Mesendoderm (in vitro differentiated cells): ENCODE measurements at regions not wholly inside any gene's neighbourhood (a gene's known extent, or its start where the extent isn't known, plus 50 kb on each side); places are given as distances from the start of the nearest gene placed in this dataset.
A peak's percentile ranks its signal among the peaks of the same experiment; 100 is the strongest.

Source experiments
- DNase-seq: peaks from one replicate; pipeline ENCODE4 v3.0.0; 2013
- H2AK5ac ChIP-seq: 2 replicates; pipeline ENCODE4 v1.6.1; 2013; ENCODE audit warnings: low read length, inconsistent platforms
- H2BK120ac ChIP-seq: 2 replicates; pipeline ENCODE4 v1.6.1; 2013; ENCODE audit warnings: low read depth, mild to moderate bottlenecking, low read length, moderate library complexity, mixed read lengths
- H2BK15ac ChIP-seq: replicated peaks from 2 replicates; pipeline ENCODE4 v1.6.1; 2013; ENCODE audit warnings: low read depth, mild to moderate bottlenecking, moderate library complexity
- H2BK5ac ChIP-seq: 2 replicates; pipeline ENCODE4 v1.6.1; 2013; ENCODE audit warnings: low read length, inconsistent platforms
- H3K18ac ChIP-seq: 2 replicates; pipeline ENCODE4 v1.6.1; 2013; ENCODE audit warnings: mild to moderate bottlenecking, low read length, mixed read lengths
- H3K23ac ChIP-seq: one replicate; pipeline ENCODE4 v1.6.1; 2013; ENCODE audit warnings: low read length
- H3K27ac ChIP-seq: 2 replicates; pipeline ENCODE4 v1.5.1; 2013; ENCODE audit warnings: low read depth, mild to moderate bottlenecking, inconsistent platforms, low read length, moderate library complexity
- H3K27me3 ChIP-seq: 2 replicates; pipeline ENCODE4 v1.6.1; 2013; ENCODE audit warnings: low read length, control low read depth, mild to moderate bottlenecking, inconsistent platforms; ENCODE audit not compliant: insufficient read depth, poor library complexity
- H3K36me3 ChIP-seq: 2 replicates; pipeline ENCODE4 v1.6.1; 2013; ENCODE audit warnings: low read length, inconsistent platforms; ENCODE audit not compliant: control insufficient read depth, insufficient read depth
- H3K4ac ChIP-seq: one replicate; pipeline ENCODE4 v1.6.1; 2013; ENCODE audit warnings: low read depth, mild to moderate bottlenecking, low read length, moderate library complexity
- H3K4me1 ChIP-seq: 2 replicates; pipeline ENCODE4 v1.6.1; 2013; ENCODE audit warnings: low read depth, low read length, inconsistent platforms; ENCODE audit not compliant: control insufficient read depth
- H3K4me2 ChIP-seq: 2 replicates; pipeline ENCODE4 v1.6.1; 2013; ENCODE audit warnings: low read length
- H3K4me3 ChIP-seq: 2 replicates; pipeline ENCODE4 v1.5.1; 2013; ENCODE audit warnings: mild to moderate bottlenecking, low read length
- H3K56ac ChIP-seq: one replicate; pipeline ENCODE4 v1.6.1; 2013; ENCODE audit warnings: low read length
- H3K79me1 ChIP-seq: 2 replicates; pipeline ENCODE4 v1.6.1; 2013; ENCODE audit warnings: low read length, inconsistent platforms
- H3K79me2 ChIP-seq: 2 replicates; pipeline ENCODE4 v1.6.1; 2013; ENCODE audit warnings: mild to moderate bottlenecking, low read length; ENCODE audit not compliant: control insufficient read depth, insufficient read depth
- H3K9ac ChIP-seq: 2 replicates; pipeline ENCODE4 v1.6.1; 2013; ENCODE audit warnings: low read length, inconsistent platforms
- H4K5ac ChIP-seq: one replicate; pipeline ENCODE4 v1.6.1; 2013; ENCODE audit warnings: low read length
- H4K8ac ChIP-seq: one replicate; pipeline ENCODE4 v1.6.1; 2013; ENCODE audit warnings: low read depth, mild to moderate bottlenecking, control low read depth, low read length, moderate library complexity
- WGBS: extraction: QIAGEN DNeasy Blood & Tissue Kit; methylation state at CpG from one replicate; pipeline ENCODE4 v1.1.7; 2013; ENCODE audit warnings: low lambda C conversion rate, missing lambda C conversion rate; ENCODE audit not compliant: insufficient coverage; ENCODE audit errors: extremely low coverage; 5-methylcytosine and 5-hydroxymethylcytosine counted together

GRCh38 chr1:69313118-69313517 is 254.6 kb upstream of the LRRC7 start:
- Histone ChIP-seq H3K9ac (no peak overlapping the region), H2AK5ac (peak overlapping the region; percentile 57), H3K4me2 (no peak overlapping the region), H3K36me3 (no peaks in the 10 kb centered on the region), H3K18ac (no peak overlapping the region), H2BK5ac (peak overlapping the region; percentile 92), H3K27me3 (no peaks in the 10 kb centered on the region), H3K79me2 (no peaks in the 10 kb centered on the region), H3K27ac (no peak overlapping the region), H4K8ac (no peak overlapping the region), H3K56ac (peak overlapping the region; percentile 67), H3K4ac (no peak overlapping the region), H4K5ac (no peak overlapping the region), H3K79me1 (no peaks in the 10 kb centered on the region), H2BK120ac (peak overlapping the region; percentile 86), H3K23ac (no peak overlapping the region), H3K4me1 (peaks cover 4% of the 10 kb centered on the region), H2BK15ac (no peak overlapping the region), H3K4me3 (no peak overlapping the region)
- DNase-seq: no peak
- no CpG with 5 or more reads among the region's 11 CpGs for WGBS

GRCh38 chr1:69315416-69315815 is 252.3 kb upstream of the LRRC7 start:
- Histone ChIP-seq H3K4me2 (no peak overlapping the region), H3K18ac (no peak overlapping the region), H2BK5ac (no peak overlapping the region), H3K36me3 (no peaks in the 10 kb centered on the region), H3K4me3 (no peak overlapping the region), H4K5ac (no peak overlapping the region), H3K27ac (no peak overlapping the region), H4K8ac (no peak overlapping the region), H3K27me3 (no peaks in the 10 kb centered on the region), H3K23ac (no peak overlapping the region), H3K79me1 (no peaks in the 10 kb centered on the region), H3K79me2 (no peaks in the 10 kb centered on the region), H3K9ac (no peak overlapping the region), H2BK120ac (no peak overlapping the region), H3K4ac (no peak overlapping the region), H2AK5ac (no peak overlapping the region), H3K4me1 (peaks cover 4% of the 10 kb centered on the region), H2BK15ac (no peak overlapping the region), H3K56ac (peak overlapping the region; percentile 17)
- DNase-seq: no peak
- no CpG with 5 or more reads among the region's 3 CpGs for WGBS

GRCh38 chr1:69315823-69316222 is 251.9 kb upstream of the LRRC7 start:
- no peak overlapping the region for H2BK15ac ChIP-seq

GRCh38 chr1:69319287-69319686 is 248.4 kb upstream of the LRRC7 start:
- no peak overlapping the region for H2BK15ac ChIP-seq
- WGBS: no CpG with 5 or more reads among the region's 5 CpGs
- no peak overlapping the region for H3K4me2 ChIP-seq
- H2BK120ac ChIP-seq: no peak overlapping the region
- H3K4me1 ChIP-seq: no peaks in the 10 kb centered on the region
- no peak overlapping the region for H3K56ac ChIP-seq
- no peak overlapping the region for H2BK5ac ChIP-seq
- no peak overlapping the region for H4K8ac ChIP-seq
- no peak overlapping the region for H3K4ac ChIP-seq
- no peak overlapping the region for H3K9ac ChIP-seq
- H3K18ac ChIP-seq: no peak overlapping the region
- H4K5ac ChIP-seq: no peak overlapping the region
- DNase-seq: no peak
- no peak overlapping the region for H2AK5ac ChIP-seq
- no peaks in the 10 kb centered on the region for H3K36me3 ChIP-seq
- H3K27ac ChIP-seq: no peak overlapping the region
- H3K4me3 ChIP-seq: no peak overlapping the region
- H3K79me1 ChIP-seq: no peaks in the 10 kb centered on the region
- H3K23ac ChIP-seq: no peak overlapping the region
- H3K79me2 ChIP-seq: no peaks in the 10 kb centered on the region
- H3K27me3 ChIP-seq: no peaks in the 10 kb centered on the region

More at GRCh38 chr1:69315823-69316222, 251.9 kb upstream of the LRRC7 start:
- DNase-seq: peak; percentile 41
- Histone ChIP-seq H3K23ac (no peak overlapping the region), H3K56ac (peak overlapping the region; percentile 17), H2BK5ac (no peak overlapping the region), H2BK120ac (no peak overlapping the region), H3K27me3 (no peaks in the 10 kb centered on the region), H3K79me2 (no peaks in the 10 kb centered on the region), H4K5ac (no peak overlapping the region), H3K36me3 (no peaks in the 10 kb centered on the region), H3K4ac (no peak overlapping the region), H2AK5ac (no peak overlapping the region), H3K9ac (no peak overlapping the region), H4K8ac (no peak overlapping the region), H3K4me3 (no peak overlapping the region), H3K27ac (no peak overlapping the region), H3K79me1 (no peaks in the 10 kb centered on the region), H3K4me1 (peaks cover 4% of the 10 kb centered on the region), H3K4me2 (no peak overlapping the region), H3K18ac (no peak overlapping the region)

- DNase-seq: no peak
- Histone ChIP-seq H4K5ac (no peak overlapping the region), H2BK120ac (no peak overlapping the region), H2BK15ac (no peak overlapping the region), H3K4ac (no peak overlapping the region), H3K79me2 (no peaks in the 10 kb centered on the region), H3K4me3 (no peak overlapping the region), H3K18ac (no peak overlapping the region), H3K79me1 (no peaks in the 10 kb centered on the region), H3K27ac (no peak overlapping the region), H3K9ac (no peak overlapping the region), H3K27me3 (no peaks in the 10 kb centered on the region), H3K4me2 (no peak overlapping the region), H3K23ac (no peak overlapping the region), H3K36me3 (no peaks in the 10 kb centered on the region), H3K56ac (no peak overlapping the region), H3K4me1 (no peaks in the 10 kb centered on the region), H4K8ac (no peak overlapping the region), H2BK5ac (no peak overlapping the region), H2AK5ac (no peak overlapping the region)
- no CpG with 5 or more reads among the region's 5 CpGs for WGBS
Observed at GRCh38 chr1:69320757-69321211, 246.9 kb upstream of the LRRC7 start.

- Histone ChIP-seq H3K79me1 (no peaks in the 10 kb centered on the region), H2BK5ac (no peak overlapping the region), H3K56ac (no peak overlapping the region), H2AK5ac (no peak overlapping the region), H4K8ac (no peak overlapping the region), H3K4me3 (no peak overlapping the region), H2BK15ac (no peak overlapping the region), H3K9ac (no peak overlapping the region), H4K5ac (no peak overlapping the region), H3K4me1 (no peaks in the 10 kb centered on the region), H2BK120ac (no peak overlapping the region), H3K4me2 (no peak overlapping the region), H3K18ac (peak overlapping the region; percentile 39), H3K27me3 (no peaks in the 10 kb centered on the region), H3K27ac (no peak overlapping the region), H3K4ac (no peak overlapping the region), H3K36me3 (no peaks in the 10 kb centered on the region), H3K23ac (no peak overlapping the region), H3K79me2 (no peaks in the 10 kb centered on the region)
- DNase-seq: peak; percentile 35
- no CpG with 5 or more reads among the region's 1 CpG for WGBS
Observed at GRCh38 chr1:69321311-69321710, 246.4 kb upstream of the LRRC7 start.
